Activated T-cell treated with anti-CD3 and anti-CD28 coated beads, Interleukin-2, amount 50 U/mL, for 4 hours (primary cell): ENCODE measurements at regions not wholly inside any gene's neighbourhood (a gene's known extent, or its start where the extent isn't known, plus 50 kb on each side); places are given as distances from the start of the nearest gene placed in this dataset.

Source experiments
- ATAC-seq, 2 donors: fragments of 200-7000 bp; cut with Tn5 transposase; one replicate each; pipeline ENCODE4 v1.10.0; 2021
- DNase-seq: peaks from one replicate; pipeline ENCODE4 v3.0.0-alpha.2; 2020
- H3K27me3 Mint-ChIP-seq: one replicate; pipeline ENCODE4 v1.8.0; 2021; ENCODE audit warnings: low read depth, mixed read lengths
- H3K36me3 Mint-ChIP-seq: one replicate; pipeline ENCODE4 v1.8.0; 2022; ENCODE audit warnings: mixed read lengths; ENCODE audit not compliant: insufficient read depth
- H3K4me1 Mint-ChIP-seq: one replicate; pipeline ENCODE4 v1.8.0; 2021; ENCODE audit warnings: low read depth, mixed read lengths
- H3K4me3 Mint-ChIP-seq: one replicate; pipeline ENCODE4 v1.8.0; 2021; ENCODE audit warnings: mild to moderate bottlenecking, moderate library complexity, mixed read lengths
- H3K9me3 Mint-ChIP-seq: one replicate; pipeline ENCODE4 v1.8.0; 2021; ENCODE audit warnings: mixed read lengths

- Mint-ChIP-seq H3K4me3 (no peak overlapping the region), H3K27me3 (no peaks in the 10 kb centered on the region), H3K9me3 (no peaks in the 10 kb centered on the region), H3K4me1 (no peaks in the 10 kb centered on the region), H3K36me3 (no peaks in the 10 kb centered on the region)
- DNase-seq (no peak), ATAC-seq (no peak)
Measured at GRCh38 chr11:115894176-115894575, 390.0 kb upstream of the CADM1 start.

GRCh38 chr11:115893461-115894099, 389.4 kb upstream of the CADM1 start:
- no peak overlapping the region for H3K4me3 Mint-ChIP-seq
- no peak for DNase-seq
- no peak for ATAC-seq
- H3K9me3 Mint-ChIP-seq, result no peaks in the 10 kb centered on the region
- H3K27me3 Mint-ChIP-seq, result no peaks in the 10 kb centered on the region
- no peaks in the 10 kb centered on the region for H3K36me3 Mint-ChIP-seq
- H3K4me1 Mint-ChIP-seq, result no peaks in the 10 kb centered on the region

DNA sequence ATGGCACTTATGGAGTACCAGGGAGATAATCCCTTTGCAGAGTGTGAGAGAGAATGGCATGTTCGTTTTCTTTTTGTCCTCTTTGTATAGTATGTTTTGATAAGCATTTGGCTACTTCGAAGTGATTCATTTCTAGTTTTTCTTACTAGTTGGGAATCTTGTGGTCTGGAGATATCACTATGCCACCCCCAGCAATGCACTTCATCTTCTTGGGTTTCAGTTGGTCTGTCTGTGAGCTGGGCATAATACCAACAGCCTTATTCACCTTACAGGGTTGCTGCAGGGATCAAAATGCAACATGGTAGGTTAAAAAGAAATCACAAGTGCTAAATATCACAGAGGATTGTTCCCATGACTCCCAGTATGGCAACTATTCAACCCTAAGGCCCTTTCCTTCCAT, 387.8 kb upstream of the CADM1 start:
- no peaks in the 10 kb centered on the region for H3K4me1 Mint-ChIP-seq
- DNase-seq (no peak), ATAC-seq (no peak)
- no peak overlapping the region for H3K4me3 Mint-ChIP-seq
- no peaks in the 10 kb centered on the region for H3K9me3 Mint-ChIP-seq
- H3K27me3 Mint-ChIP-seq, result no peaks in the 10 kb centered on the region
- H3K36me3 Mint-ChIP-seq, result no peaks in the 10 kb centered on the region

DNA sequence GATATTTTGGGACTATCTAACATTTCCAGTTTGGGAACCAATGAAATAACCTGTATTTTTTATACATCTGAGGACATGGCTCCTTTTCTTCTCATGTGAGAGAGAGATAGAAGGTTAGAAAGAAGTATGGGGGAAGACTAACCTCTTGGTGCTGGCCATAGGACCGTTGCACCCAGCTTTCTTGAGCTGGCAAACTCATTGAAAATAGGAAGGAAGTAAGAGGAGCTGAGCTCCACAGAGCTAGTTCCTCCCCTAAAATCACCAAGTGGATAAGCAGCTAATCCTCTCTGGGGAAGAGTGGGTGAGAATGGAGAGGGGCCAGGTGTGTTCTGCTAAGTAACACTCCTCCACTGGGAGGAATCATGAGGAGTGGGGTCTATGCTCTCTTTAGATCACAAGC, 387.4 kb upstream of the CADM1 start:
- ATAC-seq (no peak), DNase-seq (no peak)
- Mint-ChIP-seq H3K4me3 (no peak overlapping the region), H3K36me3 (no peaks in the 10 kb centered on the region), H3K9me3 (no peaks in the 10 kb centered on the region), H3K4me1 (no peaks in the 10 kb centered on the region), H3K27me3 (no peaks in the 10 kb centered on the region)

DNA sequence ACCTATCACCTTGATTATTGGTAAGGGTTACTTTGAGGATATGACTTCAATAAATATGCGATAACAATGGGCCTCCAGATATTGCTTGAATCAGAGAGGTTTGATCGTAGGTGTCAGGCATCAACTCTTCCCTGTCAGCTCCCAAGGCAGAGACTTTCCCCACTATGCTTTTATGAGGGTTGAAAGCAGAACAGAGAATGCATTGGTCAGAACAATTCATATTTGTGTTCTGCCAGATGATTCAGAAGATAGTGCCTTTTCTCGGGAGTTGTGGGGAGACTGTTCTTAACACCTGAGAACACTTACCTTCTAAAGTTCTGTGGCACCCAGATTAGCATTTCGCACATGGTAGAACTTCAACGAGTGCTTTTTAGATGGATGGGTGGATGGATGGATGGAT, 386.3 kb upstream of the CADM1 start:
- DNase-seq (no peak), ATAC-seq (no peak)
- Mint-ChIP-seq H3K4me3 (no peak overlapping the region), H3K4me1 (no peaks in the 10 kb centered on the region), H3K27me3 (no peaks in the 10 kb centered on the region), H3K36me3 (no peaks in the 10 kb centered on the region), H3K9me3 (no peaks in the 10 kb centered on the region)

- no peak for DNase-seq
- H3K4me3 Mint-ChIP-seq, result no peak overlapping the region
- ATAC-seq, result no peak
- H3K9me3 Mint-ChIP-seq, result no peaks in the 10 kb centered on the region
- no peaks in the 10 kb centered on the region for H3K4me1 Mint-ChIP-seq
- no peaks in the 10 kb centered on the region for H3K36me3 Mint-ChIP-seq
- H3K27me3 Mint-ChIP-seq, result no peaks in the 10 kb centered on the region
Measured at GRCh38 chr11:115889712-115890111, 385.5 kb upstream of the CADM1 start.

DNA sequence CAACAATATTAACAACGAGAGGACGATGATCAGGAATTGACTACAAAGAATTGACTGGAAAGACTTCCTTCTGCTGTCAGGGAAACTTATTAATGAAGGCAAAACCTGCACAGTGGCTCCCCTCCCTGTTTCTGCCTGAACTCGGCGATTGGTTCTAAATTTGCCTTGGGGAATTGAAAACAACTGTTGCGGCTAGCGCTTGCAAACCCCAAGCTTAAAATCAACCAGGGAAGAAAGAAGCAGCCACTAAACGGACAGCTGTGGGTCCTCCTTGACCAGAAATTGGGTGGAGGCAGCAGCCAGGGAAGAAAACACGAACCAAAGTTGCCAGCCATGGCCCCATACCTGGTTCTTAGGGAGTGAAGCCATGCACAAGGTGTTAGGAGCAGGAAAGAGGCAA, 383.5 kb upstream of the CADM1 start:
- no peaks in the 10 kb centered on the region for H3K27me3 Mint-ChIP-seq
- no peak for ATAC-seq
- H3K36me3 Mint-ChIP-seq, result no peaks in the 10 kb centered on the region
- H3K4me3 Mint-ChIP-seq, result no peak overlapping the region
- peaks cover 6% of the 10 kb centered on the region for H3K9me3 Mint-ChIP-seq
- DNase-seq, result no peak
- no peaks in the 10 kb centered on the region for H3K4me1 Mint-ChIP-seq

- no peaks in the 10 kb centered on the region for H3K36me3 Mint-ChIP-seq
- H3K4me3 Mint-ChIP-seq, result no peak overlapping the region
- H3K9me3 Mint-ChIP-seq, result peaks cover 6% of the 10 kb centered on the region
- H3K27me3 Mint-ChIP-seq, result no peaks in the 10 kb centered on the region
- ATAC-seq, result no peak
- no peaks in the 10 kb centered on the region for H3K4me1 Mint-ChIP-seq
- no peak for DNase-seq
Measured at GRCh38 chr11:115887316-115887715, 383.1 kb upstream of the CADM1 start.

DNA sequence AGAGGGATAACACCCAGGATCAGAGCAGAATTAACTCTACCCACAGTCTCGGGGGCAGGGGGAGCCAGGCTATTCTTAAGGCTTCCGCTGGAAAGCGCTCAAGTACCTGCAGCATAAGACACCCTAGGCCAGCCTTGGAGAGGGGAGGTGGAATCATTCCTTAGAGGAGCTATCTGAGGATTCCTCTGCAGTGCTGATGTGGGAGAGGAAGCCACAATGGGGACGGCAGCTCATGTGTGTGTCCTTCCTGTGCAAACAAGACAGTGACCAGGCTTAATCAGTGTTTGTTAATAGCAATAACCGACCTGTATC, 382.2 kb upstream of the CADM1 start:
- Mint-ChIP-seq H3K36me3 (no peaks in the 10 kb centered on the region), H3K27me3 (no peaks in the 10 kb centered on the region), H3K9me3 (peaks cover 13% of the 10 kb centered on the region), H3K4me3 (no peak overlapping the region), H3K4me1 (no peaks in the 10 kb centered on the region)
- no peak for DNase-seq
- ATAC-seq, result no peak

DNA sequence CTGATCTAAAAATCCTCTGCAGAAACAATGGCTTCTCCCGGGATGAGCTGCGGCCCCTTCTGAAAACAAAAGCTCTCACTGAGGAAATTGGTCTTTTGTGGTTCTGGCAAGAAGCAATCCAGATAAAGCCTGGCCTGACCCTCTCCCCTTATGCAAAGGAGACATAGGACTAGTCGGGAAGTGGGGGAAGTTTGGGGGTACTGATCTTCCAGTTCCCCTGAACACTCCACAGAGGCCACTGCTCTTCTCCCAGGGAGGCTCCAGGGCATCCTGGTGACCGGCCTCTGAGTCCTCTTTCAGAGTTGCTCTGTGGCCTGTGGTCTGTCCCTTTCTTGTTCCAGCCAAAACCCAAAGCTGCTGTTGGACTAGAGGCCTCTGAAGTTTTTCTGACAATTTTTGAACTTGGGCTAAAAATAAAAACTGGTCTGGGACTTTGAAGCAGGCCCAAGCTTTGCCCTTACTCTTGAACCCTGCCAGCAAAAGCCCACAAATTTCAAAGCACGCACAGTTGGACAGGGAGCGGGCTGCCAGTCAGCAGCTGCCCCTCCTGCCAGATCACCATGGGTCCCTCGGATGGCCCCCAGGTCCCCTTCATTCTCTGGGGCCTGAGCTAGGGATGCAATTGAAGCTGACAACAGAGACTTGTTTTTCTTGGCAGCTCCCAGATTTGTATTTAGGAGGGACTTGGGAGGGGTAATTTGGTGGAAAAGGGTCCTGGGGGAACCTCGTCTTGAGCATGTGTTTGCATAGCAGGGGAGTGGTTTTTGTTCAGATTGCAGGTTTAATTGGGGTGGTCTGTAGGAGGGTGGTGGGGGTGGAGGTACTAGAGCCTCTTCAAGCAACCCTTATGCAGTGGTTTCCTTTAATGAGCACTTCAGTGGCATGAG, 381.6 kb upstream of the CADM1 start:
- no peaks in the 10 kb centered on the region for H3K4me1 Mint-ChIP-seq
- H3K36me3 Mint-ChIP-seq, result no peaks in the 10 kb centered on the region
- H3K4me3 Mint-ChIP-seq, result no peak overlapping the region
- no peak for ATAC-seq
- H3K27me3 Mint-ChIP-seq, result no peaks in the 10 kb centered on the region
- DNase-seq, result no peak
- peaks cover 17% of the 10 kb centered on the region for H3K9me3 Mint-ChIP-seq

DNA sequence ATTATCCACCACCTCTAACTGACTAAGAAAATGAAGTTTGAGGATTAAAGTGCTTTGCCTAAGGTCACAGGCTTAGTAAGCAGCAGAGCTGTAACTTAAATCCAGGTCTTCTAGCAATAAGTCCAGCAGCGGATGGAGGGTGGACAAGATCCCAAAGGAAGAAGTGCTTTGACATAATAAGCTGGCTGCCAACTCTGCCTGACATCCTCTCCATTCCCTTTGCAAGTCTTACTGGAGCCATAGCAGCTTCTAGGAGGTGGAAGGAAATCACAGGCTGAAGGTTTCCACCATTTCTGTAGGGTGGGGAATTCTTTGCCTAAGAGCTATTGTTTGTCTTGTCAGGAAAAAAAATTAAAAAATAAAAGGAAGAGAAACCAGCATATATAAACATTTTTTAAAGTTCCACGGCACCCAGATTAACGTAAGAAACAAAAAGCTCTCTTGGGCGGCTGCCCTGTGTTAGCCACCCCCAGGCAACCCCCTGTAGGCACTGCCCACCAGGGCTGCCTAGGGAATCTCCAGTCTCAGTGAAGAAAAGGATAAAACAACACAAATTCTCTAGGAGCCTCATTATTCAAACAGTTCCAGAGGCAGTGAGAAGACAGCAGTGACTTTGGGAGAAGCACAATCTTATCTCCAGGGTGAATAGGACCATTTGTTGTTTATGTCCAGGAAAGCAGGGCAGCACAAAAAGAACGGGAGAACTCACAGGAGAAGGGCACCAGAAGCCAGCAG, 380.8 kb upstream of the CADM1 start:
- no peak for DNase-seq
- no peaks in the 10 kb centered on the region for H3K36me3 Mint-ChIP-seq
- H3K9me3 Mint-ChIP-seq, result peaks cover 18% of the 10 kb centered on the region
- no peak for ATAC-seq
- H3K27me3 Mint-ChIP-seq, result no peaks in the 10 kb centered on the region
- no peak overlapping the region for H3K4me3 Mint-ChIP-seq
- H3K4me1 Mint-ChIP-seq, result no peaks in the 10 kb centered on the region

GRCh38 chr11:115874843-115875242, 370.6 kb upstream of the CADM1 start:
- H3K4me3 Mint-ChIP-seq, result no peak overlapping the region
- H3K27me3 Mint-ChIP-seq, result peaks cover 6% of the 10 kb centered on the region
- H3K36me3 Mint-ChIP-seq, result no peaks in the 10 kb centered on the region
- peaks cover 4% of the 10 kb centered on the region for H3K9me3 Mint-ChIP-seq
- no peaks in the 10 kb centered on the region for H3K4me1 Mint-ChIP-seq
- ATAC-seq (peak in 1 of 2 donors; percentile 67), DNase-seq (no peak)

DNA sequence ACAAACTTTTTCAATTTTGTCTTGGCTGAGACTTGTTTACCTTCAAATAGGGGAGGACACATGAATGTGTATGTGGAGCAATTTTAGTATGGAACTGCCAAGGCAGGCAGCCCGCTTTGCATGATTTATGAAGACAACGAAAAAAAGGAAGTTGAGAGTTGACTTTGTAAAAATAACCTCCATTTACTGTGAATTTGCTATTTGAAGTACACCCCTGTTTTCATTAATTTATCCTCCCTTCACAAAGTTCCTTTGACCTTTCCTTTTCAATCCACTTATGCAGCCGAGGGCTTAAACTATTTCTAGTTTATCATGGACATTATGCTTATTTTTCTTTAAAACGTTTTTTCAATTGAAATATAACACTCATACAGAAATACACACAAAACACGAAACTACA, 369.6 kb upstream of the CADM1 start:
- Mint-ChIP-seq H3K36me3 (no peaks in the 10 kb centered on the region), H3K27me3 (peaks cover 6% of the 10 kb centered on the region), H3K4me3 (no peak overlapping the region), H3K9me3 (peaks cover 4% of the 10 kb centered on the region), H3K4me1 (no peaks in the 10 kb centered on the region)
- no peak for DNase-seq
- no peak for ATAC-seq

- DNase-seq (no peak), ATAC-seq (no peak)
- Mint-ChIP-seq H3K36me3 (no peaks in the 10 kb centered on the region), H3K9me3 (peaks cover 4% of the 10 kb centered on the region), H3K4me1 (no peaks in the 10 kb centered on the region), H3K27me3 (peaks cover 6% of the 10 kb centered on the region), H3K4me3 (no peak overlapping the region)
Measured at GRCh38 chr11:115872416-115872815, 368.2 kb upstream of the CADM1 start.
